ENCODE measurements at regions not wholly inside any gene's neighbourhood (a gene's known extent, or its start where the extent isn't known, plus 50 kb on each side); places are given as distances from the start of the nearest gene placed in this dataset.

- H3K27me3 ChIP-seq (replicated peaks; ENCODE audit: insufficient read depth): no peaks in the 10 kb centered on the region
- ATAC-seq (ENCODE audit: insufficient number of reproducible peaks, low FRiP score, low read depth) (no peak), DNase-seq (ENCODE audit: low spot score) (no peak)
- peaks cover 0 to 11% of the 10 kb centered on the region in 2 donors for H3K4me1 ChIP-seq (ENCODE audit: control insufficient read depth in 1 of 2, low read depth in 2 of 2)
- H3K4me3 ChIP-seq: no peak overlapping the region
- H3K9me3 ChIP-seq: no peaks in the 10 kb centered on the region
- TF ChIP-seq CTCF (IDR thresholded peaks at IDR 0.05): no peak
- no peak overlapping the region for H3K27ac ChIP-seq
- H3K36me3 ChIP-seq: no peaks in the 10 kb centered on the region
Measured at GRCh38 chr10:111392910-111393309, 316.1 kb downstream of the ADRA2A start.

DNA sequence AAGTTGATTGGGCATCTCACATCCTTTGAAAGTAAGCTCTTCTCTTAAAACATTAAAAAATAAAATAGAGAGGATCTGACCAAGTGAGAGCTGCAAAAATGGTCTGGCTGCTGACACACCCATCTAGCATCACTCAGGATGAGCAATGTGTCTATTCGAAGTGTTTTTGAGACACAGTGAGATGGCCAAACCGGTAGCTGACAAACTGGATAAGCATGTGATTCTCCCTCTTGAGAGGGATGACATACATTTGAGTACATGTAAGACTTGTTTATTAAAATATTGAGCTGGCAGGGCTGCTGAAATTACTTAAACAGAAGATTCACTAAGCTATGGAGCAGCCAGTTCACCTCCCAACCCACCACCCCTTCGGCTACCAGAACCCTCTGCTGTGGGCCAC is 333.9 kb downstream of the ADRA2A start:
- ATAC-seq (ENCODE audit: insufficient number of reproducible peaks, low FRiP score, low read depth) (no peak), DNase-seq (ENCODE audit: low spot score) (no peak)
- no peaks in the 10 kb centered on the region for H3K4me1 ChIP-seq (ENCODE audit: control insufficient read depth in 1 of 2, low read depth in 2 of 2)
- H3K27ac ChIP-seq: no peak overlapping the region
- no peak for TF ChIP-seq CTCF (IDR thresholded peaks at IDR 0.05)
- no peak overlapping the region for H3K4me3 ChIP-seq
- no peaks in the 10 kb centered on the region for H3K9me3 ChIP-seq
- H3K27me3 ChIP-seq (replicated peaks; ENCODE audit: insufficient read depth): no peaks in the 10 kb centered on the region
- H3K36me3 ChIP-seq: no peaks in the 10 kb centered on the region

- no peak for TF ChIP-seq CTCF (IDR thresholded peaks at IDR 0.05)
- no peak overlapping the region for H3K27ac ChIP-seq
- ATAC-seq (ENCODE audit: insufficient number of reproducible peaks, low FRiP score, low read depth) (no peak), DNase-seq (ENCODE audit: low spot score) (no peak)
- no peaks in the 10 kb centered on the region for H3K27me3 ChIP-seq (replicated peaks; ENCODE audit: insufficient read depth)
- no peak overlapping the region for H3K4me3 ChIP-seq
- no peaks in the 10 kb centered on the region for H3K4me1 ChIP-seq (ENCODE audit: control insufficient read depth in 1 of 2, low read depth in 2 of 2)
- no peaks in the 10 kb centered on the region for H3K9me3 ChIP-seq
- no peaks in the 10 kb centered on the region for H3K36me3 ChIP-seq
Measured at GRCh38 chr10:111425459-111425858, 348.6 kb downstream of the ADRA2A start.

DNA sequence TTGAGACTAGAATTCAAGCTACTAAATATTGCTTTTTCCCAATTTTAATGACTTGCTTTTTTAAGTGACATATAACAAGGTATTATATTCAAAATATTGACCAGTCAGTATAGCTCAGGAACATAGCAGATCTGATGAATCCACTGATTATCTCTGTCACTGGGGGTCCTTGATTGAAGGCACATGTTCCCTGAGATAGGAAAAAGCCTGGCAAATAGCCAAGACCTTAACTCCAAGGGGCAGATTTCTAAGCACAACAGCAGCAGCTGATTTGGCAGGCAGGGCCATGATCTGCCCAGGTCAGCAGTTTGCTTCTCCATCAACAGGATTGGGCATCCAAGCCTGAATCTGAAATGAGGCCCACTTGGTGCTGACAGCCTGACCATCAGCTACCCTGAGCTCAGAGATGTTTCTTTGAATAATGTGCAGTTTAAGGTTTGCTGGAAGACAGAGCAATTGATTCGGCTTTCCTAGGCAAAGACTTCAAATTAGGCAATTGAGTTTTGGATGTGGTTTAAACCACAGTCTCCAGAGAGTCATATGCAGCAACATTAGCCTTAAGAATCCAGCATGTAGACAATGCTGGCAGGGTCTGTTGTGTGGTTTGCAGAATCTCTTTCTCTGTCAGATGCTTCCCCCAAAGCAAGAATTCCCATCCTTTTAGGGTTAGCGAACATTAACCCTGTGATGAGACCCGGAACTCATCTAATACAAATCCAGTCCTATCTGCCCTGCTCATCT is 352.6 kb downstream of the ADRA2A start:
- Histone ChIP-seq H3K36me3 (no peaks in the 10 kb centered on the region), H3K27ac (no peak overlapping the region), H3K4me3 (no peak overlapping the region), H3K27me3 (replicated peaks; ENCODE audit: insufficient read depth) (no peaks in the 10 kb centered on the region), H3K9me3 (no peaks in the 10 kb centered on the region), H3K4me1 (ENCODE audit: control insufficient read depth in 1 of 2, low read depth in 2 of 2) (no peaks in the 10 kb centered on the region)
- ATAC-seq (ENCODE audit: insufficient number of reproducible peaks, low FRiP score, low read depth): no peak
- no peak for TF ChIP-seq CTCF (IDR thresholded peaks at IDR 0.05)
- no peak for DNase-seq (ENCODE audit: low spot score)

GRCh38 chr10:111430070-111430469 is 353.2 kb downstream of the ADRA2A start:
- no peaks in the 10 kb centered on the region for H3K4me1 ChIP-seq (ENCODE audit: control insufficient read depth in 1 of 2, low read depth in 2 of 2)
- no peak for TF ChIP-seq CTCF (IDR thresholded peaks at IDR 0.05)
- H3K9me3 ChIP-seq: no peaks in the 10 kb centered on the region
- no peak for DNase-seq (ENCODE audit: low spot score)
- no peak for ATAC-seq (ENCODE audit: insufficient number of reproducible peaks, low FRiP score, low read depth)
- no peak overlapping the region for H3K4me3 ChIP-seq
- no peaks in the 10 kb centered on the region for H3K27me3 ChIP-seq (replicated peaks; ENCODE audit: insufficient read depth)
- no peaks in the 10 kb centered on the region for H3K36me3 ChIP-seq
- H3K27ac ChIP-seq: no peak overlapping the region
